DOHH2 (cell line): ENCODE measurements at regions not wholly inside any gene's neighbourhood (a gene's known extent, or its start where the extent isn't known, plus 50 kb on each side); places are given as distances from the start of the nearest gene placed in this dataset.

Experiments used
- H3F3A ChIP-seq: fragments of 200-600 bp; sonication (generic), shearing (Covaris generic); 2 replicates; pipeline ENCODE4 v1.6.0; 2016; ENCODE audit warnings: antibody characterized with exemption, mild to moderate bottlenecking; ENCODE audit not compliant: control insufficient read depth, insufficient read depth
- H3K27ac ChIP-seq: fragments of 200-600 bp; sonication (generic); 2 replicates; pipeline ENCODE4 v1.5.1; 2014; ENCODE audit warnings: low read depth, mild to moderate bottlenecking, low read length, moderate library complexity
- H3K27me3 ChIP-seq: fragments of 200-600 bp; sonication (generic); 2 replicates; pipeline ENCODE4 v1.6.1; 2014; ENCODE audit warnings: mild to moderate bottlenecking, low read length, mixed read lengths; ENCODE audit not compliant: control insufficient read depth
- H3K36me3 ChIP-seq: fragments of 200-600 bp; sonication (generic); 2 replicates; pipeline ENCODE4 v1.6.1; 2014; ENCODE audit warnings: mild to moderate bottlenecking, low read length, moderate library complexity, mixed read lengths; ENCODE audit not compliant: control insufficient read depth
- H3K4me1 ChIP-seq: fragments of 200-600 bp; sonication (generic); 2 replicates; pipeline ENCODE4 v1.6.1; 2014; ENCODE audit warnings: mild to moderate bottlenecking, low read length, mixed read lengths; ENCODE audit not compliant: control insufficient read depth
- H3K4me2 ChIP-seq: fragments of 200-600 bp; sonication (generic); 2 replicates; pipeline ENCODE4 v1.6.0; 2014; ENCODE audit warnings: mild to moderate bottlenecking, low read length, moderate library complexity
- H3K4me3 ChIP-seq: fragments of 200-600 bp; sonication (generic); 2 replicates; pipeline ENCODE4 v1.5.1; 2014; ENCODE audit warnings: mild to moderate bottlenecking, low read length, mixed read lengths
- H3K79me2 ChIP-seq: fragments of 200-600 bp; sonication (generic); 2 replicates; pipeline ENCODE4 v1.6.1; 2014; ENCODE audit warnings: mild to moderate bottlenecking, low read length, mixed read lengths; ENCODE audit not compliant: control insufficient read depth
- H3K9me2 ChIP-seq: fragments of 200-600 bp; sonication (generic); replicated peaks from 2 replicates; pipeline ENCODE4 v1.6.1; 2014; ENCODE audit warnings: mild to moderate bottlenecking, low read length, mixed read lengths; ENCODE audit not compliant: control insufficient read depth
- H3K9me3 ChIP-seq: fragments of 200-600 bp; sonication (generic); 2 replicates; pipeline ENCODE4 v1.6.1; 2014; ENCODE audit warnings: antibody characterized with exemption, low read length, mixed read lengths; ENCODE audit not compliant: control insufficient read depth, insufficient read depth
- H4K20me1 ChIP-seq: fragments of 200-600 bp; sonication (generic); 2 replicates; pipeline ENCODE4 v1.6.0; 2014; ENCODE audit warnings: low read depth, mild to moderate bottlenecking, antibody characterized with exemption, low read length, moderate library complexity; ENCODE audit not compliant: control insufficient read depth, insufficient read depth
- EZH2phosphoT487 ChIP-seq: fragments of 200-600 bp; sonication (generic); IDR thresholded peaks from 2 replicates; pipeline ENCODE4 v1.6.1; 2017; ENCODE audit warnings: borderline replicate concordance, mild to moderate bottlenecking, antibody characterized with exemption, low read length, moderate library complexity, mixed read lengths
- TF ChIP-seq, protein P1 (sequence below): fragments of 200-600 bp; sonication (generic); IDR thresholded peaks from one replicate; pipeline ENCODE4 v1.5.1; 2014; ENCODE audit warnings: antibody characterized with exemption, mild to moderate bottlenecking, low read depth, low read length; ENCODE audit not compliant: poor library complexity, severe bottlenecking

DNA sequence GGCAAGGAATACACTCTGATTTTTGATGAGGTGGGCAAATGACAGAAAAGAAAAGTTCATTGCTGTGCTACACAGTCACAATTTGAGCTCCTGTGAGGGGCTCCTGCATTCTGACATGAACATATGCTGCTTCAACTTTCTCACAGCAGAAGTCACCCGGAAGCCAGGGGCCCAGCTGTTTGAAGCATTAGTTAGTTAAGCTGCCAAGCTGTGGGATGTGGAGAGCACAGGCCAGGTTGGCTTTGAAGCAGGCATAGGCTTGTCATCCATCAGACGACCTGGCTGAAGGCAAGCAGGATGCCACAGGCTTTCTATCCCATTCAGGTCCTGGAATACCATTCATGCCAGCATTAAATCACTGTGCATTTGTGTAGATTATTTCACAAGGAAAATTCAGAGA lies 63.1 kb downstream of the MTNR1B start:
- no peaks in the 10 kb centered on the region for H3K4me1 ChIP-seq
- 0 out of 2 replicates have a peak, but pooled peaks cover 2% of the 10 kb centered on the region for H3K27me3 ChIP-seq
- TF ChIP-seq, protein P1, sequence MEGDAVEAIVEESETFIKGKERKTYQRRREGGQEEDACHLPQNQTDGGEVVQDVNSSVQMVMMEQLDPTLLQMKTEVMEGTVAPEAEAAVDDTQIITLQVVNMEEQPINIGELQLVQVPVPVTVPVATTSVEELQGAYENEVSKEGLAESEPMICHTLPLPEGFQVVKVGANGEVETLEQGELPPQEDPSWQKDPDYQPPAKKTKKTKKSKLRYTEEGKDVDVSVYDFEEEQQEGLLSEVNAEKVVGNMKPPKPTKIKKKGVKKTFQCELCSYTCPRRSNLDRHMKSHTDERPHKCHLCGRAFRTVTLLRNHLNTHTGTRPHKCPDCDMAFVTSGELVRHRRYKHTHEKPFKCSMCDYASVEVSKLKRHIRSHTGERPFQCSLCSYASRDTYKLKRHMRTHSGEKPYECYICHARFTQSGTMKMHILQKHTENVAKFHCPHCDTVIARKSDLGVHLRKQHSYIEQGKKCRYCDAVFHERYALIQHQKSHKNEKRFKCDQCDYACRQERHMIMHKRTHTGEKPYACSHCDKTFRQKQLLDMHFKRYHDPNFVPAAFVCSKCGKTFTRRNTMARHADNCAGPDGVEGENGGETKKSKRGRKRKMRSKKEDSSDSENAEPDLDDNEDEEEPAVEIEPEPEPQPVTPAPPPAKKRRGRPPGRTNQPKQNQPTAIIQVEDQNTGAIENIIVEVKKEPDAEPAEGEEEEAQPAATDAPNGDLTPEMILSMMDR: no peak
- TF ChIP-seq EZH2phosphoT487: no peak
- H3K79me2 ChIP-seq: no peaks in the 10 kb centered on the region
- no peaks in the 10 kb centered on the region for H3K9me3 ChIP-seq
- no peak overlapping the region for H3K27ac ChIP-seq
- no peaks in the 10 kb centered on the region for H3K36me3 ChIP-seq
- no peak overlapping the region for H3K4me2 ChIP-seq
- no peak overlapping the region for H3K4me3 ChIP-seq
- no peaks in the 10 kb centered on the region for H3K9me2 ChIP-seq
- H3F3A ChIP-seq: no peaks in the 10 kb centered on the region
- no peaks in the 10 kb centered on the region for H4K20me1 ChIP-seq

DNA sequence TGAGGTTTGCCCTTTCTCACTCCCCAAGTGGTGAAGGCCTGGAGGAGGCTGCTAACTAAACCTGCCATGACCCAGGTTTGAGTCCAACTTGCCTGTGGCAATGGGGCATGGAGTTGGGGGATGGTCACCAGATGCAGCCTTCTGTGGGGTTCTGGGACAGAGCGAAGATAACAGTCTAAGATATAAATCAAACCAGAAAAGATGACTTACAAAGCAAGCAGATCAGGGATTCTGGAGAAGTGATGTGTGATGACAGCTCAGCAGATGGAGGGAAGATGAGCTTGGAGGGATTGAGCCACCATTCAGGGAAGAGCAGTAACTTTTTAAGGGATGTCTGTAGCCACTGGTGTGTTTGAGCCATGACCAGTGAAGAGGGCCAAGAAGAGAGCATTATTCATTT lies 63.6 kb downstream of the MTNR1B start:
- TF ChIP-seq, protein P1: no peak
- no peak for TF ChIP-seq EZH2phosphoT487

DNA sequence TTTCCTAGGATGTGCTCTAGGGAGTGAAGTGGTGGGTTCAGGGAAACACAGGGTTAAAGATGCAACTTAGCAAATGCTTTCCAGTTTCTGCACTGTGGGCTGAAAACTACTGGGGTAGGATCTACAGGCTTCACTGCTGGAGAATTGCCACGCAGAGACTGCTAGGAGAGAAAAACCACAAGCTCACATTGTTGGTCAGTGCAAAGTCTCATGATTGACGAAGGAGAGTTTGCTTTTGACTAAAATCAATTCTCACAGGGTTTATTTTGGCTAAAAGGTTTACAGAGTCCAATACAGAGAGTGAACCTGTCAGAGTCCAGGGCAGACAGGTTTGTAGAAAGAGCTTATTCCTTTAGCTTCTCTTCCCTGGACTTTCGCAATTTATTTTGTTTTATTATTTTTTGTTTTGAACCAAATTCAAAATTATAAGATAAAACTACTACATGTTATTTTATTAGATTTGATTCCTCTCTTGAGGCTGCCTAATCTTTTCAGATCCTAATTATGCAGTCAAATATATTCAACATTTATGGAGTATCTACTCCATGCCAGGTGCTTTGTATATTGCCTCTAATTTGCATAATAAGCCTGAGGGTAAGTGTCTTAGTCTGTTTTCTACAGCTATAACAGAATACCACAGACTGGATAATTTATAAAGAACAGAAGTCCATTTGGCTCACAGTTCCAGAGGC lies 64.7 kb downstream of the MTNR1B start:
- H3K27ac ChIP-seq: no peak overlapping the region

More for the DNA sequence above, 63.6 kb downstream of the MTNR1B start:
- H3K4me1 ChIP-seq: no peaks in the 10 kb centered on the region
- no peaks in the 10 kb centered on the region for H3K9me2 ChIP-seq
- H3K27me3 ChIP-seq: 0 out of 2 replicates have a peak, but pooled peaks cover 2% of the 10 kb centered on the region
- no peak overlapping the region for H3K4me3 ChIP-seq
- no peak overlapping the region for H3K27ac ChIP-seq
- H3K36me3 ChIP-seq: no peaks in the 10 kb centered on the region
- no peaks in the 10 kb centered on the region for H3K9me3 ChIP-seq
- no peaks in the 10 kb centered on the region for H4K20me1 ChIP-seq
- H3K4me2 ChIP-seq: no peak overlapping the region
- no peaks in the 10 kb centered on the region for H3K79me2 ChIP-seq
- H3F3A ChIP-seq: no peaks in the 10 kb centered on the region

More for the DNA sequence above, 64.7 kb downstream of the MTNR1B start:
- Histone ChIP-seq H3K4me2 (no peak overlapping the region), H3F3A (no peaks in the 10 kb centered on the region), H3K4me1 (no peaks in the 10 kb centered on the region), H3K9me2 (no peaks in the 10 kb centered on the region), H3K27me3 (0 out of 2 replicates have a peak, but pooled peaks cover 2% of the 10 kb centered on the region), H3K4me3 (no peak overlapping the region), H3K79me2 (no peaks in the 10 kb centered on the region), H4K20me1 (no peaks in the 10 kb centered on the region), H3K36me3 (no peaks in the 10 kb centered on the region), H3K9me3 (no peaks in the 10 kb centered on the region)
- TF ChIP-seq, protein P1: no peak
- TF ChIP-seq EZH2phosphoT487: no peak
